GM06990 (cell line): ENCODE measurements at regions not wholly inside any gene's neighbourhood (a gene's known extent, or its start where the extent isn't known, plus 50 kb on each side); places are given as distances from the start of the nearest gene placed in this dataset.

Source experiments
- DNase-seq: peaks from one replicate; pipeline ENCODE4 v3.0.0-alpha.2; 2011; ENCODE audit not compliant: insufficient read length; ENCODE audit errors: extremely low read depth
- H3K27me3 ChIP-seq: replicated peaks from 2 replicates; pipeline ENCODE4 v1.6.0; 2011; ENCODE audit warnings: low read length; ENCODE audit not compliant: control insufficient read depth, insufficient read depth
- H3K36me3 ChIP-seq: 2 replicates; pipeline ENCODE4 v1.5.1; 2011; ENCODE audit warnings: low read length; ENCODE audit not compliant: control insufficient read depth, insufficient read depth
- H3K4me3 ChIP-seq: replicated peaks from 2 replicates; pipeline ENCODE4 v1.5.1; 2011; ENCODE audit warnings: low read depth, mild to moderate bottlenecking, control low read depth, low read length
- TF ChIP-seq, protein P1 (sequence below): IDR thresholded peaks from 2 replicates; pipeline ENCODE4 v1.5.1; 2011; ENCODE audit warnings: low read length, control low read depth, mild to moderate bottlenecking, inconsistent platforms; ENCODE audit not compliant: insufficient read depth, poor library complexity, severe bottlenecking

DNA sequence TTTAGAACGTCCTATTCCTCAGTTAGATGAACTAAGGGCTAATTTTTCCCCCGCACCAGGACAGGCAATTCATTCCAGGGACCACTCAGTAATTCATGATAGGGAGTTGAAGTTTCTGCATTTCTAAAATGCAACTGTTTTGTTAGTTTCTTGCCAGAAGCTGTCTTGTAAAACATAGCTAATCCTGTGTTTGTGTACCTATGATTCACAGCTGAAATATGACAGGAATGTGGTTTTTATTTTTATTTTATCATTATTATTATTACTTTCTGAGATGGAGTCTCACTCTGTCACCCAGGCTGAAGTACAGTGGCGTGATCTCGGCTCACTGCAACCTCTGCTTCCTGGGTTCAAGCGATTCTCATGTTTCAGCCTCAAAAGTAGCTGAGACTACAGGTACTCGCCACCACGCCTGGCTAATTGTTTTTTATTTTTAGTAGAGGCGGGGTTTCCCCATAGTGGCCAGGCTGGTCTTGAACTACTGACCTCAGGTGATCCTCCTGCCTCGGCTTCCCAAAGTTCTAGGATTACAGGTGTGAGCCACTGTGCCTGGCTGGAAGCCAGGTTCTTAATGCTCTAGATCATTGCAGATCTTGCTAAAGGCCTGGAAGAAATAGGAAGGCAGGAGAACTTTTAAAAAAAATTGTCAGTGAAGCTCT is 154.8 kb upstream of the FHL2 start:
- no peaks in the 10 kb centered on the region for H3K27me3 ChIP-seq
- H3K36me3 ChIP-seq, result no peaks in the 10 kb centered on the region
- DNase-seq, result no peak
- H3K4me3 ChIP-seq, result no peak overlapping the region
- TF ChIP-seq, protein P1, sequence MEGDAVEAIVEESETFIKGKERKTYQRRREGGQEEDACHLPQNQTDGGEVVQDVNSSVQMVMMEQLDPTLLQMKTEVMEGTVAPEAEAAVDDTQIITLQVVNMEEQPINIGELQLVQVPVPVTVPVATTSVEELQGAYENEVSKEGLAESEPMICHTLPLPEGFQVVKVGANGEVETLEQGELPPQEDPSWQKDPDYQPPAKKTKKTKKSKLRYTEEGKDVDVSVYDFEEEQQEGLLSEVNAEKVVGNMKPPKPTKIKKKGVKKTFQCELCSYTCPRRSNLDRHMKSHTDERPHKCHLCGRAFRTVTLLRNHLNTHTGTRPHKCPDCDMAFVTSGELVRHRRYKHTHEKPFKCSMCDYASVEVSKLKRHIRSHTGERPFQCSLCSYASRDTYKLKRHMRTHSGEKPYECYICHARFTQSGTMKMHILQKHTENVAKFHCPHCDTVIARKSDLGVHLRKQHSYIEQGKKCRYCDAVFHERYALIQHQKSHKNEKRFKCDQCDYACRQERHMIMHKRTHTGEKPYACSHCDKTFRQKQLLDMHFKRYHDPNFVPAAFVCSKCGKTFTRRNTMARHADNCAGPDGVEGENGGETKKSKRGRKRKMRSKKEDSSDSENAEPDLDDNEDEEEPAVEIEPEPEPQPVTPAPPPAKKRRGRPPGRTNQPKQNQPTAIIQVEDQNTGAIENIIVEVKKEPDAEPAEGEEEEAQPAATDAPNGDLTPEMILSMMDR, result no peak

DNA sequence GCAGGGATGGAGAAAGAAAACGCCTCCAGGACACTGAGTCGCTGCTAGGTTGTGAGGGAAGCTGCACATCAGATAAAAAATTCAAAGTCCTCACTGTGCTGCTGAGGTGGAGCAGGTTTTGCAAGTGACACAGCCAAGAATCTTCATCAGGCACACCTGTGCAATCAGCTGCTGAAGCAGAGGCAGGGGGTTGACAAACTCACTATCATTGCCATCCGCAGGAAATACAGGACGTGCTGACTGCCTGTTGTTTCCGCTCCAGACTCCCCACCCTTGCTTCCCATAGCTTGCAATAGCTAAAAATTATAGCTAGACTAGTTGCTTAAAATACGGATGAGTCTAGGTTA is 147.8 kb upstream of the FHL2 start:
- Histone ChIP-seq H3K4me3 (no peak overlapping the region), H3K27me3 (no peaks in the 10 kb centered on the region; the same call in none of the 2 replicates), H3K36me3 (no peaks in the 10 kb centered on the region)
- DNase-seq, result no peak
- TF ChIP-seq, protein P1, result no peak

DNA sequence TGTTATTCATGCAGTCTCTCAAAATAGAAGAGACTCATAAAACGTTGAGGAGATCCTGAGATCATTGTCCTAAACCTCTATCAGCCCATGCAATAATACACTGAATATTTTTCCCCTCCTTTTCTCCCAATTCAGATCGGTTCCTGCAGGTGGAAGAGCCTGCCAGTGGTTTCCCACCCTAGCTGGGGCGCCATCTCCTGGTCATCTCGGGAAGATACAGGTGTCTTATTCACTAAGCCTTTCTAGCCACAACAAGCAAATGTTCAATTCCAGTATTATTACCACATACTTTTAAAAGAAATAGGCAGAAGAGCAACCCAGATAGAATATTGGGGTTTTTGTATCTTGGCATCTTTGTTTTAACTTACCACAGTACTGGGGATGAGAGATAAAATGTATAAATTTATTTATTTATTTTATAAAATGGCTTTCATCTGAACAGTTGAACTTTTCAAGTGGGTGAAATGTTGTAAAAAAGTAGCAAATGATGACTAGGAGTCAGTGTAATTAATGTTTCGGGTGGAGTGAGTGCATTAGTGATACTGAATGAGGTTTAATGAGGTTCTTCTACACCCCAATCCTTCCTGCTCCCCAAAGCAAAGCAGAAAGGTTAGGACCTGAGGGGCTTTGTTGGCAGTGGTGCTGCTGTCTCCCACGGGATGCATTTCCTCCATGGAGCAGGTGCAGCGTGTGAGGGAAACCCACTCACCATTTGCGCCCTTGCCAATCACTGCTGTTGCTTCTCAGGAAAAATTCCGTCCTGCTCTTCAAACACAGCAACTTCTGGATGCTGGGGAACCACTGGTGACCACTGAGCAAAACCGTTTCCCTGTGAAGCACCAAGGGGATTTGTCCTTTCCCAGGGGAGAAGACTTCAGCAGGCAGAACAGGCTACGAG is 147.1 kb upstream of the FHL2 start:
- Histone ChIP-seq H3K27me3 (no peaks in the 10 kb centered on the region; the same call in none of the 2 replicates), H3K4me3 (no peak overlapping the region), H3K36me3 (no peaks in the 10 kb centered on the region)
- DNase-seq, result no peak
- TF ChIP-seq, protein P1, result peak; percentile 83

- H3K4me3 ChIP-seq, result no peak overlapping the region
- no peaks in the 10 kb centered on the region for H3K36me3 ChIP-seq
- DNase-seq, result no peak
- H3K27me3 ChIP-seq, result no peaks in the 10 kb centered on the region; the same call in none of the 2 replicates
- TF ChIP-seq, protein P1, result no peak
Measured at GRCh38 chr2:105544591-105545377, 145.9 kb upstream of the FHL2 start.

- TF ChIP-seq, protein P1, result no peak
- Histone ChIP-seq H3K36me3 (no peaks in the 10 kb centered on the region), H3K27me3 (no peaks in the 10 kb centered on the region; the same call in none of the 2 replicates), H3K4me3 (no peak overlapping the region)
- no peak for DNase-seq
Measured at GRCh38 chr2:105541189-105542050, 142.6 kb upstream of the FHL2 start.
